Tibial nerve (tissue), 3 donors: ENCODE measurements at regions not wholly inside any gene's neighbourhood (a gene's known extent, or its start where the extent isn't known, plus 50 kb on each side); places are given as distances from the start of the nearest gene placed in this dataset.
"Not testable (repeated sequence)": the region's sequence is repeated elsewhere in the genome, so short reads cannot be mapped to it uniquely, and the experiment has no call there.

Source experiments
- POLR2A ChIP-seq, 2 donors: fragments of 450-650 bp; IDR thresholded peaks; one replicate each; pipeline ENCODE4 v1.6.1; 2017; ENCODE audit warnings: antibody characterized with exemption in 2 of 2, mild to moderate bottlenecking in 2 of 2, moderate library complexity in 2 of 2
- TF ChIP-seq, protein P1 (sequence below), 5 experiments: fragments of 200-600 bp in 3 of 5; fragments of 450-650 bp in 2 of 5; sonication (generic) in 3 of 5; IDR thresholded peaks; one replicate each; pipeline ENCODE4 v1.5.1; 2016 to 2019; ENCODE audit warnings: antibody characterized with exemption in 5 of 5, mild to moderate bottlenecking in 3 of 5, moderate library complexity in 2 of 5

DNA sequence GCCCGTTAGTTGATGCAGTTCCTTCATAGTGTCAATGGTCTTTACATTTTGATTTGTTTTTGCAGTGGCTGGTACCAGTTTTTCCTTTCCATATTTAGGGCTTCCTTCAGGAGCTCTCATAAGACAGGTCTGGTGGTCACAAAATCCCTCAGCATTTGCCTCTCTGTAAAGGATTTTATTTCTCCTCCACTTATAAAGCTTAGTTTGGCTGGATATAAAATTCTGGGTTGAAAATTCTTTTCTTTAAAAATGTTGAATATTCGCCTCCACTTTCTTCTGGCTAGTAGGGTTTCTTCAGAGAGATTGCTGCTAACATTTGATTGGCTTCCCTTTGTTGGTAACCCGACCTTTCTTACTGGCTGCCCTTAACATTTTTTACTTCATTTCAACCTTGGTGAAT lies 260.9 kb downstream of the FOXG1 start:
- TF ChIP-seq, protein P1, sequence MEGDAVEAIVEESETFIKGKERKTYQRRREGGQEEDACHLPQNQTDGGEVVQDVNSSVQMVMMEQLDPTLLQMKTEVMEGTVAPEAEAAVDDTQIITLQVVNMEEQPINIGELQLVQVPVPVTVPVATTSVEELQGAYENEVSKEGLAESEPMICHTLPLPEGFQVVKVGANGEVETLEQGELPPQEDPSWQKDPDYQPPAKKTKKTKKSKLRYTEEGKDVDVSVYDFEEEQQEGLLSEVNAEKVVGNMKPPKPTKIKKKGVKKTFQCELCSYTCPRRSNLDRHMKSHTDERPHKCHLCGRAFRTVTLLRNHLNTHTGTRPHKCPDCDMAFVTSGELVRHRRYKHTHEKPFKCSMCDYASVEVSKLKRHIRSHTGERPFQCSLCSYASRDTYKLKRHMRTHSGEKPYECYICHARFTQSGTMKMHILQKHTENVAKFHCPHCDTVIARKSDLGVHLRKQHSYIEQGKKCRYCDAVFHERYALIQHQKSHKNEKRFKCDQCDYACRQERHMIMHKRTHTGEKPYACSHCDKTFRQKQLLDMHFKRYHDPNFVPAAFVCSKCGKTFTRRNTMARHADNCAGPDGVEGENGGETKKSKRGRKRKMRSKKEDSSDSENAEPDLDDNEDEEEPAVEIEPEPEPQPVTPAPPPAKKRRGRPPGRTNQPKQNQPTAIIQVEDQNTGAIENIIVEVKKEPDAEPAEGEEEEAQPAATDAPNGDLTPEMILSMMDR (IDR thresholded peaks at IDR 0.05): not testable (repeated sequence)
- TF ChIP-seq POLR2A (IDR thresholded peaks at IDR 0.05): not testable (repeated sequence)
